ENCODE measurements at regions not wholly inside any gene's neighbourhood (a gene's known extent, or its start where the extent isn't known, plus 50 kb on each side); places are given as distances from the start of the nearest gene placed in this dataset.

DNA sequence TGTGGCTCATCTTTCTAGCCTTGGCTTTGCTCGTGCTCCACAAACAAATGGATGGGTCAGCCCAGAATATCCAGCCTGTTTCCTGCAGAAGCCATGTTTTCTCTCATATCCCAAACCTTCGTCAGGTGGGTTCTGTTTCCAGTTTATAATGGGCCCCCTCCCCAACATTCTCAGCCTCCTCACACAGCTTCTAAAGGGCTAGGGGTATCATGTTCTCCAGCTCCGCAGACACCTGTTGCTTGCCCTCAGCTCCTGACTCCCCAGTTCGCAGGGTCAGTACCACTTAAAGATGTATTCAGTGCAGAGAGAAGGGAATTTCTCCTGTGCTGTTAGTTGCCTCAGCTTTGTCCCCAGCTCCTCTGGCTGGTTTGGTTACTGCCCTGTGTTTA lies 447.3 kb upstream of the JARID2 start:
- Mint-ChIP-seq H3K4me1 (ENCODE audit: unreplicated experiment) (peaks cover 28% of the 10 kb centered on the region), H3K36me3 (ENCODE audit: unreplicated experiment) (peaks cover 2% of the 10 kb centered on the region), H3K9me3 (ENCODE audit: unreplicated experiment) (peaks cover 8% of the 10 kb centered on the region), H3K4me3 (ENCODE audit: unreplicated experiment) (no peak overlapping the region), H3K27me3 (ENCODE audit: unreplicated experiment) (peaks cover 9% of the 10 kb centered on the region), H3K27ac (ENCODE audit: unreplicated experiment) (no peak overlapping the region)
- no peak for DNase-seq (ENCODE audit: extremely low spot score, unreplicated experiment)
- TF ChIP-seq, protein P1, sequence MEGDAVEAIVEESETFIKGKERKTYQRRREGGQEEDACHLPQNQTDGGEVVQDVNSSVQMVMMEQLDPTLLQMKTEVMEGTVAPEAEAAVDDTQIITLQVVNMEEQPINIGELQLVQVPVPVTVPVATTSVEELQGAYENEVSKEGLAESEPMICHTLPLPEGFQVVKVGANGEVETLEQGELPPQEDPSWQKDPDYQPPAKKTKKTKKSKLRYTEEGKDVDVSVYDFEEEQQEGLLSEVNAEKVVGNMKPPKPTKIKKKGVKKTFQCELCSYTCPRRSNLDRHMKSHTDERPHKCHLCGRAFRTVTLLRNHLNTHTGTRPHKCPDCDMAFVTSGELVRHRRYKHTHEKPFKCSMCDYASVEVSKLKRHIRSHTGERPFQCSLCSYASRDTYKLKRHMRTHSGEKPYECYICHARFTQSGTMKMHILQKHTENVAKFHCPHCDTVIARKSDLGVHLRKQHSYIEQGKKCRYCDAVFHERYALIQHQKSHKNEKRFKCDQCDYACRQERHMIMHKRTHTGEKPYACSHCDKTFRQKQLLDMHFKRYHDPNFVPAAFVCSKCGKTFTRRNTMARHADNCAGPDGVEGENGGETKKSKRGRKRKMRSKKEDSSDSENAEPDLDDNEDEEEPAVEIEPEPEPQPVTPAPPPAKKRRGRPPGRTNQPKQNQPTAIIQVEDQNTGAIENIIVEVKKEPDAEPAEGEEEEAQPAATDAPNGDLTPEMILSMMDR (IDR thresholded peaks at IDR 0.05), result no peak

DNA sequence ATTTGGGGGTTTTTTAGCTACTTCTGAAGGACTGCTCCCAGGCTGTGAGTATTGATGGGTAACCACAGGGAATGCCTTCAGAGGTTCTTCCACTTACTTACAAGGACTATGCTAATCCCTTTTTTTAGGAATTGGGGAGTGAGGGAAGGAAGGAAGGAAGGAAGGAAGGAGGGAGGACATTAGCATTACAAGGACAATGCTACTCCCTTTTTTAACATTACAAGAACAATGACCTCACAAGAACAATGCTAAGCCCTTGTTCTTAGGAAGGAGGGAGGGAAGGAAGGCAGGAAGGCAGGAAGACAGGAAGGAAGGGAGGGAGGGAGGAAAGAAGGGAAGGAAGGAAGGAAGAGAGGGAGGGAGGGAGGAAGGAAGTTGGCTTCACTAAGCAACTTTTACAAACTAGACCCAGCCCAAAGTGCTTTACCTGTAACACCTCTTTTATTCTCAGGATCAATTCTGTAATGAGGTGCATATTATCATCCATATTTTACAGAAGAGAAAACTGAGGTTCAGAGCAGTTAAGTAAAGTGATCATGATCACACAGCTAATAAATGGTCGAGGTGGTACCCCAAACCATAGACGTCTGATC lies 446.8 kb upstream of the JARID2 start:
- TF ChIP-seq, protein P1 (IDR thresholded peaks at IDR 0.05), result no peak
- DNase-seq (ENCODE audit: extremely low spot score, unreplicated experiment), result no peak
- Mint-ChIP-seq H3K36me3 (ENCODE audit: unreplicated experiment) (peaks cover 2% of the 10 kb centered on the region), H3K4me3 (ENCODE audit: unreplicated experiment) (no peak overlapping the region), H3K4me1 (ENCODE audit: unreplicated experiment) (peaks cover 33% of the 10 kb centered on the region), H3K27me3 (ENCODE audit: unreplicated experiment) (peaks cover 9% of the 10 kb centered on the region), H3K9me3 (ENCODE audit: unreplicated experiment) (peaks cover 8% of the 10 kb centered on the region), H3K27ac (ENCODE audit: unreplicated experiment) (no peak overlapping the region)

DNA sequence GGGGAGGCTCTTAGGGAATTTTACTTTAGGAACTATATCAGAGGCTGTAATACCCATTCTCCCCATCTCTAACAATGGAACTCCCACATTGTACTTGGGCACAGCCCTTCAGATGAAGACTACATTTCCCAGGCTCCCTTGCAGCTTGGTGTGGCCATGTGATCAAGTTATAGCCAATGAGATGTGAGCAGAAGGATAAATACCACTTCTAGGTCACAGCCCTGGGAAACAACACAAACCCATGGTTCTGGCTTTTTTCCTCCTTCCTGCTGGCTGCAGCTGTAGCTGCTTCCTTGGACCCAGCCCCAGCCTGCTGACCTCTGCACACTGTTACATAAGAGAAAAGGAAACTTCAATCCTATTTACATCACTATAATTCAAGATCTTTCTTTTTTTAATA lies 445.9 kb upstream of the JARID2 start:
- Mint-ChIP-seq H3K4me3 (ENCODE audit: unreplicated experiment) (no peak overlapping the region), H3K4me1 (ENCODE audit: unreplicated experiment) (peaks cover 41% of the 10 kb centered on the region), H3K36me3 (ENCODE audit: unreplicated experiment) (peaks cover 2% of the 10 kb centered on the region), H3K27me3 (ENCODE audit: unreplicated experiment) (peaks cover 9% of the 10 kb centered on the region), H3K9me3 (ENCODE audit: unreplicated experiment) (peaks cover 8% of the 10 kb centered on the region), H3K27ac (ENCODE audit: unreplicated experiment) (no peak overlapping the region)
- TF ChIP-seq, protein P1 (IDR thresholded peaks at IDR 0.05), result no peak
- DNase-seq (ENCODE audit: extremely low spot score, unreplicated experiment), result no peak

DNA sequence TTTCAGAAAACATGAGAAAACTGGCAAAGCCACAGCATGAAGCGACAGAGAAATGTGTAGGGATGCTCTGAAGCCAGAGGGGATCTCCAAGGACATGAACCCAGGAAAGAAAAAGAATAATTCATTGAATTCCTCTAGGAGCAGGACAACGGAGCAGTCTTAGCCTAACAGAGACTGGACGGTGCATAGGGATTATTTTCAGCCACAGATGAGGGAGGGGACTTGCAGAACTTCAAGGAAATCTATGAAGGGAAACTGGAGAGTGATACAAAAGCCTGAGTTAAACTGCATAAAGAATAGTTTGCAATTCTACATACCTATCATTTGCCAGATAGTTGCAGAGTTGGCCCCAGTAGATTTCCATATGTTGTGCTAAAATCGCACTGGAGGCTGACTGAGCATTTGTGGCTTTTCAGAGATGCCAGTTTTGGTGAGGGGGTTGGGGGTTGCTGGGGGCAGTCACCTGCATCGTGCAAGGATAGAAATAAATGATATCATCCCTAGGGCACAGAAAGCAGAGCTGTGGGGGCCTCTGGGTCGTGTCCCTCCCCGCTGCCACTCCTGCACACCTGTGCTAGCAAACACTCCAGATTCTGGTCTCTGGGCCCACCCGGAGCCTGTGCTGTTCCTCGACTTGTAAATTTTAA lies 443.2 kb upstream of the JARID2 start:
- TF ChIP-seq, protein P1 (IDR thresholded peaks at IDR 0.05), result no peak
- Mint-ChIP-seq H3K27me3 (ENCODE audit: unreplicated experiment) (peaks cover 9% of the 10 kb centered on the region), H3K4me3 (ENCODE audit: unreplicated experiment) (no peak overlapping the region), H3K36me3 (ENCODE audit: unreplicated experiment) (peaks cover 2% of the 10 kb centered on the region), H3K9me3 (ENCODE audit: unreplicated experiment) (peaks cover 9% of the 10 kb centered on the region), H3K4me1 (ENCODE audit: unreplicated experiment) (peaks cover 39% of the 10 kb centered on the region), H3K27ac (ENCODE audit: unreplicated experiment) (no peak overlapping the region)
- no peak for DNase-seq (ENCODE audit: extremely low spot score, unreplicated experiment)

DNA sequence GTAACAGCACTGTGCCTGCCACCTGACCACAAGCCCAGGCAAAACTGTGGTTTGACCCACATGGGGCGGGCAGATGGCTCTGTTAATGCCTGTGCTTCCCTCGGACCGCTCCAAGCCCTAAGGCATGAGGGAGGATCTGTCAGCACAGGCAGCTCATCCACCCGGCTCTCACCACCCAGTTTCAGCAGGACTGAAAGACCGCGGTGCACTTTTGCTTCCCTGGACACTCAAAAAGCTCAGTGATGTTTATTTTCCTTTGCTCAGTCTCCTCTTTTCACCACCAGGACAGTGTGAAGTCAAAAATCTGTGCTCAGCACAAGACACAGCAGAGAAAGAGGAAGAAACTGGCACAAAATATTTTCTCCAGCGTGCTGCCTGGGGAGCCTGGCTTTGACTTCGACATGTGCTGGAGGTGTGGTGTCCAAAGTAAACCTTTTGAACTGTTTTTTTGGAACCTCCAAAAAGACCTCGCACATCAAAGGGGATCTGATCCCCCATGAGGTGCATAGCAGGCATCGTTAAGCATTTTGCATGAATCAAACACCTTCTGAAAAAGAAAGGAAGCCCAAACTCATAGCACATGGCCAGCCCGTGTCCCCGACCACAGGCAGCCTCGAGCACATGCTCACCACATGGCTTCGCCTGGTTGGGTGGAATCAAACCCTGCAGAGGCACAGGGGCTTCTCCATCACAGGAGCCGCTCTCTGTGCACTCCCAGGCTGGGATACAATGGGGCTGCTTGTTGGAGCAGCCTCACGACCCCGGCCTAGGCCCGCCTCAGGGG lies 441.7 kb upstream of the JARID2 start:
- peak overlapping the region; percentile 74 for H3K27ac Mint-ChIP-seq (ENCODE audit: unreplicated experiment)
- no peak overlapping the region for H3K4me3 Mint-ChIP-seq (ENCODE audit: unreplicated experiment)

More for the DNA sequence above, 441.7 kb upstream of the JARID2 start:
- H3K36me3 Mint-ChIP-seq (ENCODE audit: unreplicated experiment), result no peaks in the 10 kb centered on the region
- peaks cover 12% of the 10 kb centered on the region for H3K9me3 Mint-ChIP-seq (ENCODE audit: unreplicated experiment)
- no peaks in the 10 kb centered on the region for H3K27me3 Mint-ChIP-seq (ENCODE audit: unreplicated experiment)
- TF ChIP-seq, protein P1 (IDR thresholded peaks at IDR 0.05), result peak; percentile 16
- DNase-seq (ENCODE audit: extremely low spot score, unreplicated experiment), result no peak
- peaks cover 32% of the 10 kb centered on the region for H3K4me1 Mint-ChIP-seq (ENCODE audit: unreplicated experiment)

All from osteocyte (in vitro differentiated cells).